Stimulated activated naive CD8-positive, alpha-beta T cell treated with anti-CD3 and anti-CD28 coated beads, Interleukin-15, amount 100 ng/mL, for 72 hours (primary cell): ENCODE measurements at regions not wholly inside any gene's neighbourhood (a gene's known extent, or its start where the extent isn't known, plus 50 kb on each side); places are given as distances from the start of the nearest gene placed in this dataset.
A peak's percentile ranks its signal among the peaks of the same experiment; 100 is the strongest.

Source experiments
- ATAC-seq: fragments of 150-1000 bp; cut with Tn5 transposase; 2 replicates; pipeline ENCODE4 v1.10.0; 2021; ENCODE audit warnings: mild to moderate bottlenecking, moderate library complexity
- DNase-seq, 2 donors: peaks; one replicate each; pipeline ENCODE4 v3.0.0; 2021 to 2022
- H3K27ac Mint-ChIP-seq, 2 donors: one replicate each; pipeline ENCODE4 v1.8.0; 2022; ENCODE audit warnings: mild to moderate bottlenecking in 2 of 2, mixed read lengths in 2 of 2, moderate library complexity in 2 of 2
- H3K27me3 Mint-ChIP-seq: one replicate; pipeline ENCODE4 v1.8.0; 2022; ENCODE audit warnings: mixed read lengths
- H3K4me1 Mint-ChIP-seq: one replicate; pipeline ENCODE4 v1.8.0; 2022; ENCODE audit warnings: mild to moderate bottlenecking, mixed read lengths
- H3K4me3 Mint-ChIP-seq, 2 donors: one replicate each; pipeline ENCODE4 v1.8.0; 2022; ENCODE audit warnings: mild to moderate bottlenecking in 2 of 2, mixed read lengths in 2 of 2, moderate library complexity in 1 of 2
- H3K9me3 Mint-ChIP-seq, 2 donors: one replicate each; pipeline ENCODE4 v1.8.0; 2022; ENCODE audit warnings: mixed read lengths in 2 of 2

- ATAC-seq (no peak), DNase-seq (no peak)
- H3K9me3 Mint-ChIP-seq: no peaks in the 10 kb centered on the region
- no peak overlapping the region for H3K27ac Mint-ChIP-seq
- H3K27me3 Mint-ChIP-seq: peaks cover 43% of the 10 kb centered on the region
- no peak overlapping the region for H3K4me3 Mint-ChIP-seq
- H3K4me1 Mint-ChIP-seq: no peaks in the 10 kb centered on the region
These were observed 114.2 kb upstream of the TJP1 start for GRCh38 chr15:29936353-29937049.

- Mint-ChIP-seq H3K4me3 (no peak overlapping the region), H3K9me3 (no peaks in the 10 kb centered on the region), H3K4me1 (no peaks in the 10 kb centered on the region), H3K27ac (no peak overlapping the region), H3K27me3 (peaks cover 38% of the 10 kb centered on the region)
- ATAC-seq: no peak
- peak in 1 of 2 donors; percentile 11 for DNase-seq
These were observed 113.2 kb upstream of the TJP1 start for GRCh38 chr15:29935296-29936004.

- Mint-ChIP-seq H3K4me3 (no peak overlapping the region), H3K27ac (no peak overlapping the region), H3K27me3 (peaks cover 45% of the 10 kb centered on the region), H3K9me3 (no peaks in the 10 kb centered on the region), H3K4me1 (no peaks in the 10 kb centered on the region)
- DNase-seq (no peak), ATAC-seq (no peak)
These were observed 112.0 kb upstream of the TJP1 start for GRCh38 chr15:29934251-29934650.

- no peak overlapping the region for H3K4me3 Mint-ChIP-seq
- H3K27ac Mint-ChIP-seq: no peak overlapping the region
- no peaks in the 10 kb centered on the region for H3K4me1 Mint-ChIP-seq
- ATAC-seq (no peak), DNase-seq (no peak)
- H3K9me3 Mint-ChIP-seq: no peaks in the 10 kb centered on the region
- H3K27me3 Mint-ChIP-seq: peaks cover 53% of the 10 kb centered on the region
These were observed 111.0 kb upstream of the TJP1 start for GRCh38 chr15:29933042-29933803.

- H3K27ac Mint-ChIP-seq: peak overlapping the region in 1 of 2 donors; percentile 8
These were observed 103.8 kb upstream of the TJP1 start for GRCh38 chr15:29926083-29926388.

GRCh38 chr15:29925227-29926082 lies 103.2 kb upstream of the TJP1 start:
- DNase-seq (peak; percentile 33 to 50), ATAC-seq (peak; percentile 75)
- Mint-ChIP-seq H3K27me3 (peaks cover 73% of the 10 kb centered on the region), H3K27ac (peak overlapping the region in 1 of 2 donors; percentile 8), H3K9me3 (no peaks in the 10 kb centered on the region), H3K4me1 (no peaks in the 10 kb centered on the region), H3K4me3 (no peak overlapping the region)

More at GRCh38 chr15:29926083-29926388, 103.8 kb upstream of the TJP1 start:
- H3K9me3 Mint-ChIP-seq: no peaks in the 10 kb centered on the region
- ATAC-seq: no peak
- peaks cover 70% of the 10 kb centered on the region for H3K27me3 Mint-ChIP-seq
- H3K4me1 Mint-ChIP-seq: no peaks in the 10 kb centered on the region
- H3K4me3 Mint-ChIP-seq: no peak overlapping the region
- DNase-seq: no peak

GRCh38 chr15:29924750-29925149 lies 102.5 kb upstream of the TJP1 start:
- H3K4me3 Mint-ChIP-seq: no peak overlapping the region
- H3K4me1 Mint-ChIP-seq: no peaks in the 10 kb centered on the region
- no peak for DNase-seq
- ATAC-seq: no peak
- peaks cover 75% of the 10 kb centered on the region for H3K27me3 Mint-ChIP-seq
- H3K27ac Mint-ChIP-seq: no peak overlapping the region
- H3K9me3 Mint-ChIP-seq: no peaks in the 10 kb centered on the region

GRCh38 chr15:29922191-29922590 lies 99.9 kb upstream of the TJP1 start:
- Mint-ChIP-seq H3K27me3 (peaks cover 85% of the 10 kb centered on the region), H3K27ac (no peak overlapping the region), H3K9me3 (no peaks in the 10 kb centered on the region), H3K4me3 (no peak overlapping the region), H3K4me1 (no peaks in the 10 kb centered on the region)
- no peak for ATAC-seq
- no peak for DNase-seq

GRCh38 chr15:29921130-29921601 lies 98.9 kb upstream of the TJP1 start:
- Mint-ChIP-seq H3K27me3 (peaks cover 80% of the 10 kb centered on the region), H3K27ac (no peak overlapping the region), H3K4me3 (no peak overlapping the region), H3K9me3 (no peaks in the 10 kb centered on the region), H3K4me1 (no peaks in the 10 kb centered on the region)
- DNase-seq (no peak), ATAC-seq (no peak)

- ATAC-seq: no peak
- Mint-ChIP-seq H3K4me1 (no peaks in the 10 kb centered on the region), H3K4me3 (no peak overlapping the region), H3K27ac (no peak overlapping the region), H3K9me3 (no peaks in the 10 kb centered on the region), H3K27me3 (peaks cover 73% of the 10 kb centered on the region)
- no peak for DNase-seq
These were observed 98.2 kb upstream of the TJP1 start for GRCh38 chr15:29920515-29920914.

GRCh38 chr15:29919380-29919881 lies 97.2 kb upstream of the TJP1 start:
- H3K27ac Mint-ChIP-seq: no peak overlapping the region
- H3K27me3 Mint-ChIP-seq: peaks cover 78% of the 10 kb centered on the region
- ATAC-seq (no peak), DNase-seq (no peak)
- H3K4me1 Mint-ChIP-seq: no peaks in the 10 kb centered on the region
- no peak overlapping the region for H3K4me3 Mint-ChIP-seq
- no peaks in the 10 kb centered on the region for H3K9me3 Mint-ChIP-seq

- ATAC-seq (no peak), DNase-seq (no peak)
- H3K9me3 Mint-ChIP-seq: no peaks in the 10 kb centered on the region
- H3K27me3 Mint-ChIP-seq: peaks cover 79% of the 10 kb centered on the region
- H3K27ac Mint-ChIP-seq: no peak overlapping the region
- no peak overlapping the region for H3K4me3 Mint-ChIP-seq
- H3K4me1 Mint-ChIP-seq: no peaks in the 10 kb centered on the region
These were observed 95.6 kb upstream of the TJP1 start for GRCh38 chr15:29917600-29918597.

GRCh38 chr15:29914511-29914926 lies 92.3 kb upstream of the TJP1 start:
- no peak overlapping the region for H3K4me3 Mint-ChIP-seq

GRCh38 chr15:29913528-29914135 lies 91.4 kb upstream of the TJP1 start:
- no peak for DNase-seq
- Mint-ChIP-seq H3K27ac (no peak overlapping the region), H3K4me1 (no peaks in the 10 kb centered on the region), H3K4me3 (no peak overlapping the region), H3K27me3 (peaks cover 52% of the 10 kb centered on the region), H3K9me3 (peaks cover 8 to 13% of the 10 kb centered on the region in 2 donors)
- no peak for ATAC-seq

More at GRCh38 chr15:29914511-29914926, 92.3 kb upstream of the TJP1 start:
- no peak for ATAC-seq
- Mint-ChIP-seq H3K27ac (no peak overlapping the region), H3K27me3 (peaks cover 60% of the 10 kb centered on the region), H3K4me1 (no peaks in the 10 kb centered on the region), H3K9me3 (peaks cover 8 to 13% of the 10 kb centered on the region in 2 donors)
- DNase-seq: no peak
